H1 (cell line): ENCODE measurements at regions not wholly inside any gene's neighbourhood (a gene's known extent, or its start where the extent isn't known, plus 50 kb on each side); places are given as distances from the start of the nearest gene placed in this dataset.

Experiments used
- CTCF ChIA-PET: fragments of 300-600 bp; sonication (Branson Sonifier 250); formaldehyde crosslinking; loops from one replicate; lab custom pipeline; 2021; ENCODE audit not compliant: partially characterized antibody; lab: Charles Lee
- POLR2A ChIA-PET: fragments of 300-600 bp; sonication (Branson Sonifier 250); formaldehyde crosslinking; loops from one replicate; lab custom pipeline; 2021; ENCODE audit warnings: inconsistent platforms; ENCODE audit not compliant: partially characterized antibody; lab: Charles Lee
- DNase-seq, 2 experiments: peaks; one replicate each; pipeline versions ENCODE4 v3.0.0 to v3.0.0-alpha.2; 2010 to 2022; ENCODE audit warnings: low spot score in 2 of 2, low read depth in 1 of 2, mixed read lengths in 1 of 2
- FAIRE-seq: peaks from 2 replicates; lab custom pipeline; 2011; peaks lifted over from hg19 to GRCh38; lab: Jason Lieb, UNC
- H2AFZ ChIP-seq: 2 replicates; pipeline ENCODE4 v1.8.1; 2012; ENCODE audit warnings: low read length, inconsistent platforms
- H2AK5ac ChIP-seq: 2 replicates; pipeline ENCODE4 v1.6.1; 2013; ENCODE audit warnings: low read depth, low read length
- H2BK120ac ChIP-seq: replicated peaks from 2 replicates; pipeline ENCODE3; 2013; ENCODE audit warnings: low read depth, low read length, inconsistent platforms
- H2BK12ac ChIP-seq: 2 replicates; pipeline ENCODE4 v1.6.1; 2013; ENCODE audit warnings: low read depth, low read length
- H2BK15ac ChIP-seq: 2 replicates; pipeline ENCODE4 v1.6.1; 2013; ENCODE audit warnings: low read length
- H2BK20ac ChIP-seq: 2 replicates; pipeline ENCODE4 v1.6.1; 2013; ENCODE audit warnings: low read length
- H2BK5ac ChIP-seq: 2 replicates; pipeline ENCODE4 v1.6.1; 2013; ENCODE audit warnings: low read depth, low read length
- H3K14ac ChIP-seq: 2 replicates; pipeline ENCODE4 v1.6.1; 2013; ENCODE audit warnings: inconsistent platforms; ENCODE audit not compliant: insufficient read length
- H3K18ac ChIP-seq: 2 replicates; pipeline ENCODE4 v1.6.1; 2013; ENCODE audit warnings: low read length; ENCODE audit errors: extremely low read depth
- H3K23ac ChIP-seq: 2 replicates; pipeline ENCODE4 v1.6.1; 2013; ENCODE audit warnings: inconsistent platforms; ENCODE audit not compliant: insufficient read length
- H3K23me2 ChIP-seq: 2 replicates; pipeline ENCODE4 v1.6.1; 2013; ENCODE audit warnings: low read depth, low read length
- H3K27ac ChIP-seq: 2 replicates; pipeline ENCODE4 v1.6.1; 2011; ENCODE audit warnings: low read depth, low read length, inconsistent platforms
- H3K27me3 ChIP-seq, 4 experiments: replicated peaks in 1 of 4; 1 replicate in 1 of 4; 2 replicates in 3 of 4; pipeline versions ENCODE4 v1.6.1 to v1.8.1; 2011 to 2013; ENCODE audit warnings: low read length in 3 of 4, mild to moderate bottlenecking in 3 of 4, inconsistent platforms in 2 of 4, mixed read lengths in 2 of 4, moderate library complexity in 1 of 4; ENCODE audit not compliant: control insufficient read depth in 3 of 4, insufficient read depth in 3 of 4; ENCODE audit errors: extremely low read depth in 1 of 4
- H3K36me3 ChIP-seq, 4 experiments: 2 replicates each; pipeline versions ENCODE4 v1.6.1 to v1.8.1; 2011 to 2013; ENCODE audit warnings: mild to moderate bottlenecking in 4 of 4, low read length in 3 of 4, moderate library complexity in 2 of 4, control low read depth in 1 of 4, inconsistent platforms in 1 of 4; ENCODE audit not compliant: insufficient read depth in 4 of 4, control insufficient read depth in 2 of 4
- H3K4ac ChIP-seq: replicated peaks from 2 replicates; pipeline ENCODE3; 2013; ENCODE audit warnings: low read length, low read depth, mixed read lengths, inconsistent platforms; ENCODE audit not compliant: insufficient read length
- H3K4me1 ChIP-seq, 4 experiments: replicated peaks in 1 of 4; 1 replicate in 1 of 4; 2 replicates in 3 of 4; pipeline versions ENCODE4 v1.6.1 to v1.8.1; 2011 to 2013; ENCODE audit warnings: low read length in 3 of 4, inconsistent platforms in 2 of 4, mixed read lengths in 1 of 4; ENCODE audit not compliant: insufficient read depth in 4 of 4, control insufficient read depth in 3 of 4
- H3K4me2 ChIP-seq, 2 experiments: 2 replicates each; pipeline versions ENCODE4 v1.6.1 to v1.8.1; 2011 to 2013; ENCODE audit warnings: low read depth in 2 of 2, low read length in 2 of 2, control low read depth in 1 of 2, inconsistent platforms in 1 of 2, mild to moderate bottlenecking in 1 of 2; ENCODE audit not compliant: insufficient read depth in 1 of 2
- H3K4me3 ChIP-seq, 4 experiments: fragments of 200-600, 300-600 bp in 1 of 4; sonication (generic), shearing (Covaris generic), sonication (Bioruptor Twin) in 1 of 4; 2 replicates each; pipeline versions ENCODE4 v1.5.1 to v1.8.1; 2011 to 2016; ENCODE audit warnings: low read length in 4 of 4, low read depth in 3 of 4, control low read depth in 2 of 4, inconsistent platforms in 2 of 4, mild to moderate bottlenecking in 2 of 4, mixed read lengths in 1 of 4, moderate library complexity in 1 of 4; ENCODE audit not compliant: insufficient read depth in 2 of 4; ENCODE audit errors: extremely low read depth in 1 of 4
- H3K56ac ChIP-seq: replicated peaks from 2 replicates; pipeline ENCODE3; 2013; ENCODE audit warnings: low read depth, mild to moderate bottlenecking, mixed read lengths, low read length, inconsistent platforms; ENCODE audit not compliant: insufficient read length
- H3K79me1 ChIP-seq: 2 replicates; pipeline ENCODE4 v1.6.1; 2013; ENCODE audit warnings: low read depth, low read length, control low read depth
- H3K79me2 ChIP-seq, 2 experiments: 2 replicates each; pipeline versions ENCODE4 v1.6.1 to v1.8.1; 2012 to 2013; ENCODE audit warnings: low read length in 2 of 2, mild to moderate bottlenecking in 2 of 2, inconsistent platforms in 1 of 2; ENCODE audit not compliant: insufficient read depth in 2 of 2, control insufficient read depth in 1 of 2
- H3K9ac ChIP-seq, 4 experiments: replicated peaks in 1 of 4; 1 replicate in 1 of 4; 2 replicates in 3 of 4; pipeline versions ENCODE4 v1.6.1 to v1.8.1; 2011 to 2013; ENCODE audit warnings: low read depth in 3 of 4, low read length in 3 of 4, control low read depth in 2 of 4, mild to moderate bottlenecking in 2 of 4, moderate library complexity in 2 of 4, inconsistent platforms in 1 of 4; ENCODE audit errors: extremely low read depth in 1 of 4
- H3K9me3 ChIP-seq, 2 experiments: 2 replicates each; pipeline versions ENCODE4 v1.6.1 to v1.8.1; 2012 to 2013; ENCODE audit warnings: mild to moderate bottlenecking in 2 of 2, moderate library complexity in 2 of 2, control low read depth in 1 of 2, inconsistent platforms in 1 of 2, low read depth in 1 of 2, low read length in 1 of 2, mixed read lengths in 1 of 2; ENCODE audit not compliant: insufficient read depth in 2 of 2
- H4K20me1 ChIP-seq, 2 experiments: replicated peaks in 1 of 2; 2 replicates each; pipeline versions ENCODE3 to v1.8.1; 2011 to 2013; ENCODE audit warnings: inconsistent platforms in 2 of 2, low read length in 2 of 2, mild to moderate bottlenecking in 1 of 2; ENCODE audit not compliant: insufficient read depth in 2 of 2, control insufficient read depth in 1 of 2
- H4K5ac ChIP-seq: 2 replicates; pipeline ENCODE4 v1.6.1; 2013; ENCODE audit warnings: low read length, low read depth, mixed read lengths, inconsistent platforms; ENCODE audit not compliant: insufficient read length
- H4K8ac ChIP-seq: 2 replicates; pipeline ENCODE4 v1.8.0; 2013; ENCODE audit warnings: mild to moderate bottlenecking, moderate library complexity, low read length, inconsistent platforms; ENCODE audit not compliant: insufficient read depth; ENCODE audit errors: extremely low read depth
- H4K91ac ChIP-seq: replicated peaks from 2 replicates; pipeline ENCODE3; 2013; ENCODE audit warnings: low read length, mixed read lengths, inconsistent platforms; ENCODE audit not compliant: insufficient read length
- BACH1 ChIP-seq: IDR thresholded peaks from 2 replicates; pipeline ENCODE4 v1.6.1; 2012; ENCODE audit warnings: low read length, improper control_type of control experiment
- BRCA1 ChIP-seq: IDR thresholded peaks from 2 replicates; pipeline ENCODE4 v1.6.1; 2012; ENCODE audit warnings: low read depth, low read length, improper control_type of control experiment
- CHD2 ChIP-seq: IDR thresholded peaks from 2 replicates; pipeline ENCODE4 v1.6.1; 2012; ENCODE audit warnings: low read length, improper control_type of control experiment
- EP300 ChIP-seq, 2 experiments: IDR thresholded peaks; 1 replicate in 1 of 2; 2 replicates in 1 of 2; pipeline ENCODE4 v1.6.1; 2011 to 2012; ENCODE audit warnings: low read depth in 2 of 2, low read length in 2 of 2, mild to moderate bottlenecking in 2 of 2, borderline replicate concordance in 1 of 2, inconsistent platforms in 1 of 2, moderate library complexity in 1 of 2
- MAFK ChIP-seq: IDR thresholded peaks from 2 replicates; pipeline ENCODE4 v1.6.1; 2012; ENCODE audit warnings: low read depth, mild to moderate bottlenecking, improper control_type of control experiment, low read length
- MAX ChIP-seq: IDR thresholded peaks from 2 replicates; pipeline ENCODE4 v1.6.1; 2012; ENCODE audit warnings: inconsistent platforms
- SIX5 ChIP-seq: IDR thresholded peaks from 2 replicates; pipeline ENCODE4 v1.6.1; 2011; ENCODE audit warnings: mild to moderate bottlenecking, low read depth, low read length
- ZNF274 ChIP-seq: IDR thresholded peaks from 2 replicates; pipeline ENCODE4 v1.7.0; 2012; ENCODE audit warnings: low read length, borderline replicate concordance; ENCODE audit errors: extremely low read depth
- WGBS, 2 experiments: shearing (Covaris generic) in 1 of 2; methylation state at CpG; one replicate each; pipeline versions ENCODE4 v1.1.6 to v1.1.7; 2013 to 2015; ENCODE audit warnings: low lambda C conversion rate in 2 of 2, mixed read lengths in 2 of 2, inconsistent platforms in 1 of 2, low coverage in 1 of 2, missing lambda C conversion rate in 1 of 2; ENCODE audit not compliant: insufficient replicate concordance in 2 of 2, insufficient coverage in 1 of 2, insufficient read length in 1 of 2; ENCODE audit errors: extremely low coverage in 1 of 2, missing lambda C conversion rate in 1 of 2; 5-methylcytosine and 5-hydroxymethylcytosine counted together

DNA sequence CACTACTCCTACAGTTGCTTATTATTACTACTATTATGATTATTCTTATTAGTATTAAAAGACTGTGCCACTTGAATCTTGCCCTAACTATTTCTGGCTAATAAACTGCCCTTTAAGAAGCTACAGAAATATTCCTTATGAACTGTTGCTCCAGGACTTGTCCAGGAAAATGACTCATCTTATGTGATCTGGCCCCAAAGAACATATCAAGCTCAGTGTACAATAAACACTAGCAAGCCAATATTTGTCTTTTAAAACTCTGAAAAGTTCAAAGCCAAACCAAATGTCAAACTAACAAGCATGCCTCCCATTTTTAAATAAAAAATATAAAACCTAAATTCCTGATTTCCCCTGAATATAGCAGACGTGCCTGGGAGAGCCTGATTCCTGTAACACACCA, 88.7 kb upstream of the SIM2 start:
- Histone ChIP-seq H3K23me2 (no peaks in the 10 kb centered on the region), H3K4me2 (no peak overlapping the region), H2BK15ac (no peak overlapping the region), H4K8ac (no peak overlapping the region), H3K4me3 (no peak overlapping the region), H3K18ac (no peak overlapping the region), H3K23ac (no peak overlapping the region), H3K36me3 (no peaks in the 10 kb centered on the region), H2AK5ac (no peak overlapping the region), H3K4ac (no peak overlapping the region), H3K79me1 (no peaks in the 10 kb centered on the region), H3K9ac (no peak overlapping the region), H3K4me1 (no peaks in the 10 kb centered on the region; a peak in 1 of 7 replicates), H2AFZ (no peak overlapping the region), H2BK12ac (no peak overlapping the region), H3K14ac (no peak overlapping the region), H2BK20ac (no peak overlapping the region), H4K91ac (no peak overlapping the region), H4K5ac (no peak overlapping the region), H3K27me3 (no peaks in the 10 kb centered on the region), H3K56ac (no peak overlapping the region), H4K20me1 (no peaks in the 10 kb centered on the region), H2BK5ac (no peak overlapping the region), H2BK120ac (no peak overlapping the region), H3K79me2 (no peaks in the 10 kb centered on the region), H3K27ac (no peak overlapping the region), H3K9me3 (peaks cover 0 to 4% of the 10 kb centered on the region in 2 experiments; a peak in 2 of 4 replicates)
- CTCF ChIA-PET = interaction anchor here (1.3 to 3.3 kb wide), 5 partner anchors 12 to 307 kb away, joined by 3 to 11 read pairs (median 4); no protein-coding TSS in a partner anchor
- FAIRE-seq (no peak), DNase-seq (no peak)
- POLR2A ChIA-PET = no interaction called here
- 92% methylated on average over 1 of the region's 1 CpG; no CpG with 5 or more reads in 1 of the 2 experiments for whole genome bisulfite sequencing, 2 experiments
- no peak for TF ChIP-seq CHD2
- no peak for TF ChIP-seq MAX
- no peak for TF ChIP-seq BACH1
- TF ChIP-seq ZNF274 = no peak
- TF ChIP-seq SIX5 = no peak
- no peak for TF ChIP-seq MAFK
- no peak for TF ChIP-seq BRCA1
- no peak for TF ChIP-seq EP300 (IDR thresholded peaks at IDR 0.05; ENCODE audit: borderline replicate concordance in 1 of 2, low read depth in 2 of 2, low read length in 2 of 2)
